Tibial nerve (tissue), 4 donors: ENCODE measurements at regions not wholly inside any gene's neighbourhood (a gene's known extent, or its start where the extent isn't known, plus 50 kb on each side); places are given as distances from the start of the nearest gene placed in this dataset.

ENCODE experiments used
- CTCF ChIP-seq, 5 experiments: fragments of 200-600 bp in 3 of 5; fragments of 450-650 bp in 2 of 5; sonication (generic) in 3 of 5; IDR thresholded peaks; one replicate each; pipeline ENCODE4 v1.5.1; 2016 to 2019; ENCODE audit warnings: antibody characterized with exemption in 5 of 5, mild to moderate bottlenecking in 3 of 5, moderate library complexity in 2 of 5
- EP300 ChIP-seq, 2 donors: sonication (generic); formaldehyde crosslinking; IDR thresholded peaks; one replicate each; pipeline ENCODE4 v1.6.1; 2017; ENCODE audit warnings: antibody characterized with exemption in 2 of 2, mild to moderate bottlenecking in 1 of 2
- POLR2A ChIP-seq, 2 donors: fragments of 450-650 bp; IDR thresholded peaks; one replicate each; pipeline ENCODE4 v1.6.1; 2017; ENCODE audit warnings: antibody characterized with exemption in 2 of 2, mild to moderate bottlenecking in 2 of 2, moderate library complexity in 2 of 2

DNA sequence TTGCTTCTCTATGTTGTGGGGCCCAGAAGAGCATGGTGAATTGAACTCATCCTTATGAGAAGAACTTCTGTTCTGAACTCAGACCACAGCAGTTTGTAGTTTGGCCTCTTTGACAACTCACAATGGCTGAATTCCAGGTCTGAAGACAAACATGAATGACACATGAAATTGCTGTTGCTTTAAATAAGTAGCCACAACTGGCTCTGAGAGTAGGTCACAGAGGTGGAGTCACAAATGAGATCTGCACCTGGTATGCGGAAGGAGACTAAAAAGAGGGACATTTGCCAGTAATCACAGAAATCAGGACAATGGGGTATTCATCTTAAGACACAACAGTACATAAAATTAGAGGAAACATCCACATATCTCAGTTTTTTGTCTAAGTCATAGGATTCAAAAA lies 290.3 kb upstream of the MMADHC start:
- TF ChIP-seq CTCF (IDR thresholded peaks at IDR 0.05) (no peak), POLR2A (IDR thresholded peaks at IDR 0.05) (no peak), EP300 (IDR thresholded peaks at IDR 0.05) (no peak)
